ENCODE measurements at regions not wholly inside any gene's neighbourhood (a gene's known extent, or its start where the extent isn't known, plus 50 kb on each side); places are given as distances from the start of the nearest gene placed in this dataset.

DNA sequence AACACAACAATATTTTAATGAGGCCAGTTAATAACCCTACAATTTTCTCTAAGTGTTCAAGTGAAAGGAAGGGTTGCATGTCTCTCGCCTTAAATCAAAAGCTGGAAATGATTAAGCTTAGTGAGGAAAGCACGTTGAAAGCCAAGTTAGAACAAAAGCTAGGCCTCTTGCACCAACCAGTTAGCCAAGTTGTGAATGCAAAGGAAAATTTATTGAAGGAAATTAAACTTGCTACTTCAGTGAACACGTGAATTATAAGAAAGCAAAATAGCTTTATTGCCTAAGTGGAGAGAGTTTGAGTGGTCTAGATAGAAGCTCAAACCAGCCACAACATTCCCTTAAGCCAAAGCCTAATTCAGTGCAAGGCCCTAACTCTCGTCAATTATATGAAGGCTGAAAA, 135.6 kb downstream of the DUSP10 start:
- TF ChIP-seq, protein P1, sequence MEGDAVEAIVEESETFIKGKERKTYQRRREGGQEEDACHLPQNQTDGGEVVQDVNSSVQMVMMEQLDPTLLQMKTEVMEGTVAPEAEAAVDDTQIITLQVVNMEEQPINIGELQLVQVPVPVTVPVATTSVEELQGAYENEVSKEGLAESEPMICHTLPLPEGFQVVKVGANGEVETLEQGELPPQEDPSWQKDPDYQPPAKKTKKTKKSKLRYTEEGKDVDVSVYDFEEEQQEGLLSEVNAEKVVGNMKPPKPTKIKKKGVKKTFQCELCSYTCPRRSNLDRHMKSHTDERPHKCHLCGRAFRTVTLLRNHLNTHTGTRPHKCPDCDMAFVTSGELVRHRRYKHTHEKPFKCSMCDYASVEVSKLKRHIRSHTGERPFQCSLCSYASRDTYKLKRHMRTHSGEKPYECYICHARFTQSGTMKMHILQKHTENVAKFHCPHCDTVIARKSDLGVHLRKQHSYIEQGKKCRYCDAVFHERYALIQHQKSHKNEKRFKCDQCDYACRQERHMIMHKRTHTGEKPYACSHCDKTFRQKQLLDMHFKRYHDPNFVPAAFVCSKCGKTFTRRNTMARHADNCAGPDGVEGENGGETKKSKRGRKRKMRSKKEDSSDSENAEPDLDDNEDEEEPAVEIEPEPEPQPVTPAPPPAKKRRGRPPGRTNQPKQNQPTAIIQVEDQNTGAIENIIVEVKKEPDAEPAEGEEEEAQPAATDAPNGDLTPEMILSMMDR (IDR thresholded peaks at IDR 0.05): no peak
- H3K4me1 Mint-ChIP-seq: no peaks in the 10 kb centered on the region
- no peaks in the 10 kb centered on the region for H3K36me3 Mint-ChIP-seq
- Histone ChIP-seq H3K4me3 (replicated peaks in 1 of 3; ENCODE audit: low read depth in 2 of 3, low read length in 3 of 3) (no peak overlapping the region), H2AFZ (ENCODE audit: insufficient read depth, low read depth, low read length, poor library complexity, severe bottlenecking) (no peak overlapping the region), H4K20me1 (ENCODE audit: insufficient read depth, low read length) (no peaks in the 10 kb centered on the region), H3K9me3 (replicated peaks in 1 of 2; ENCODE audit: control insufficient read depth in 1 of 2, insufficient read depth in 1 of 2, low read length in 2 of 2) (peaks cover 4 to 5% of the 10 kb centered on the region in 2 donors), H3K4me2 (replicated peaks; ENCODE audit: extremely low read depth, low read length, poor library complexity, severe bottlenecking) (no peak overlapping the region), H3K27ac (ENCODE audit: low read depth in 1 of 2, low read length in 2 of 2) (no peak overlapping the region), H3K79me2 (ENCODE audit: insufficient read depth, low read length) (no peaks in the 10 kb centered on the region), H3K27me3 (ENCODE audit: control insufficient read depth in 2 of 2, insufficient read depth in 2 of 2, low read length in 2 of 2) (no peaks in the 10 kb centered on the region), H3K36me3 (replicated peaks in 1 of 2; ENCODE audit: control insufficient read depth in 1 of 2, insufficient read depth in 2 of 2, low read length in 2 of 2) (no peaks in the 10 kb centered on the region), H3K9ac (ENCODE audit: insufficient read depth, low read length, poor library complexity, severe bottlenecking) (no peak overlapping the region), H3K4me1 (ENCODE audit: control insufficient read depth in 1 of 2, insufficient read depth in 2 of 2, low read length in 2 of 2) (no peaks in the 10 kb centered on the region)
- no peaks in the 10 kb centered on the region for H3K27me3 Mint-ChIP-seq (ENCODE audit: low read depth in 3 of 3)
- H3K27ac Mint-ChIP-seq: no peak overlapping the region
- WGBS (ENCODE audit: insufficient coverage): 100% methylated on average over 1 of the region's 4 CpGs
- intact Hi-C loops (cut with micrococcal nuclease): no loop called here
- no peak for DNase-seq
- peaks cover 2 to 18% (median 8%) of the 10 kb centered on the region in 7 donors for H3K9me3 Mint-ChIP-seq
- no peak overlapping the region for H3K4me3 Mint-ChIP-seq

- H3K36me3 ChIP-seq (replicated peaks in 1 of 2; ENCODE audit: control insufficient read depth in 1 of 2, insufficient read depth in 2 of 2, low read length in 2 of 2): no peaks in the 10 kb centered on the region
- Mint-ChIP-seq H3K36me3 (no peaks in the 10 kb centered on the region), H3K4me1 (no peaks in the 10 kb centered on the region), H3K9me3 (peaks cover 2 to 18% (median 8%) of the 10 kb centered on the region in 7 donors), H3K4me3 (no peak overlapping the region), H3K27ac (no peak overlapping the region), H3K27me3 (ENCODE audit: low read depth in 3 of 3) (no peaks in the 10 kb centered on the region)
- peaks cover 4 to 5% of the 10 kb centered on the region in 2 donors for H3K9me3 ChIP-seq (replicated peaks in 1 of 2; ENCODE audit: control insufficient read depth in 1 of 2, insufficient read depth in 1 of 2, low read length in 2 of 2)
- DNase-seq: no peak
- no peak overlapping the region for H3K9ac ChIP-seq (ENCODE audit: insufficient read depth, low read length, poor library complexity, severe bottlenecking)
- H3K27ac ChIP-seq (ENCODE audit: low read depth in 1 of 2, low read length in 2 of 2): no peak overlapping the region
- H4K20me1 ChIP-seq (ENCODE audit: insufficient read depth, low read length): no peaks in the 10 kb centered on the region
- no peak overlapping the region for H3K4me3 ChIP-seq (replicated peaks in 1 of 3; ENCODE audit: low read depth in 2 of 3, low read length in 3 of 3)
- H3K27me3 ChIP-seq (ENCODE audit: control insufficient read depth in 2 of 2, insufficient read depth in 2 of 2, low read length in 2 of 2): no peaks in the 10 kb centered on the region
- TF ChIP-seq, protein P1 (IDR thresholded peaks at IDR 0.05): no peak
- no peak overlapping the region for H2AFZ ChIP-seq (ENCODE audit: insufficient read depth, low read depth, low read length, poor library complexity, severe bottlenecking)
- no peaks in the 10 kb centered on the region for H3K79me2 ChIP-seq (ENCODE audit: insufficient read depth, low read length)
- H3K4me1 ChIP-seq (ENCODE audit: control insufficient read depth in 1 of 2, insufficient read depth in 2 of 2, low read length in 2 of 2): no peaks in the 10 kb centered on the region
- intact Hi-C loops (cut with micrococcal nuclease): no loop called here
- no peak overlapping the region for H3K4me2 ChIP-seq (replicated peaks; ENCODE audit: extremely low read depth, low read length, poor library complexity, severe bottlenecking)
These were observed 133.0 kb downstream of the DUSP10 start for GRCh38 chr1:221608835-221609320.

All from CD14-positive monocyte (primary cell).